Esophagus squamous epithelium (tissue), 5 donors: ENCODE measurements at regions not wholly inside any gene's neighbourhood (a gene's known extent, or its start where the extent isn't known, plus 50 kb on each side); places are given as distances from the start of the nearest gene placed in this dataset.

Experiments used
- DNase-seq: peaks from one replicate; lab custom pipeline; 2025; lab: John Stamatoyannopoulos, UW
- H3K27ac ChIP-seq, 4 donors: fragments of 200-600 bp; sonication (generic); one replicate each; pipeline ENCODE4 v1.5.1; 2016 to 2019; ENCODE audit warnings: mild to moderate bottlenecking in 1 of 4
- H3K27me3 ChIP-seq, 4 donors: fragments of 200-600 bp; sonication (generic); 1 replicate in 3 of 4; 2 replicates in 1 of 4; pipeline versions ENCODE4 v1.5.1 to v1.6.0; 2017 to 2021; ENCODE audit warnings: antibody characterized with exemption in 1 of 4
- H3K36me3 ChIP-seq, 3 donors: fragments of 200-600 bp; sonication (generic); one replicate each; pipeline ENCODE4 v1.5.1; 2016 to 2019
- H3K4me1 ChIP-seq, 3 donors: fragments of 200-600 bp; sonication (generic); one replicate each; pipeline ENCODE4 v1.5.1; 2017 to 2019
- H3K4me3 ChIP-seq, 4 donors: fragments of 200-600 bp; sonication (generic); 1 replicate in 3 of 4; 2 replicates in 1 of 4; pipeline ENCODE4 v1.5.1; 2016 to 2019; ENCODE audit warnings: mild to moderate bottlenecking in 2 of 4, moderate library complexity in 1 of 4
- H3K9me3 ChIP-seq, 3 donors: fragments of 200-600 bp; sonication (generic); one replicate each; pipeline ENCODE4 v1.5.1; 2016 to 2019
- POLR2A ChIP-seq, 4 donors: fragments of 450-650 bp; IDR thresholded peaks; one replicate each; pipeline ENCODE4 v1.6.1; 2017; ENCODE audit warnings: antibody characterized with exemption in 4 of 4, mild to moderate bottlenecking in 4 of 4, moderate library complexity in 3 of 4
- WGBS, 2 donors: methylation state at CpG; one replicate each; pipeline ENCODE4 v1.1.5; 2018; 5-methylcytosine and 5-hydroxymethylcytosine counted together
- intact Hi-C: fragments of 100-400 bp; cut with DNase I; formaldehyde crosslinking; loops from one replicate; pipeline ENCODE4 v1.15.0; 2022
- TF ChIP-seq, protein P1 (sequence below), 6 experiments: fragments of 450-650 bp in 4 of 6; fragments of 200-600 bp in 2 of 6; sonication (generic) in 2 of 6; IDR thresholded peaks; one replicate each; pipeline ENCODE4 v1.5.1; 2016 to 2019; ENCODE audit warnings: antibody characterized with exemption in 6 of 6, mild to moderate bottlenecking in 4 of 6, moderate library complexity in 4 of 6
- donor health status: DM: yes; HTN: yes; CAD: no.

DNA sequence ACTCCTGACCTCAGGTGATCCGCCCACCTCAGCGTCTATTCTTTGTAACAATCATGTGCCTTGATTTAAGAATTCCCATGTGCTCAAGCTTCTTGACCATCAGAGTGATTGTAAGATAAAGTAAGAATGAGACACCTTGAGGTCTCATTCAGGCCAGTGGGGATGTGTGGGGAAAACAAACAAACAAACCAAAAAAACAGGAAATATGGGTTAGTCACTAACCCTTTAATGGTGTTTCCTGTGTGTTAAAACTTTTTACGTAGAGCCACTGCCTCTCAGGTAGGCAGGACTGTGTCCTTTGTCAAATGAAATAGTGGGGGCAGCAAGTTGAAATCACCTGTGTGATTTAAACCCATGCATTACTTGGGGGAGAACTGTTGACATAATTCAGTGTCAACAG lies 91.5 kb upstream of the DHRSX start:
- no peaks in the 10 kb centered on the region for H3K27me3 ChIP-seq
- intact Hi-C loops = loop anchor here (5.0 to 10.0 kb wide), 2 partner anchors 77 to 940 kb away; no protein-coding TSS in a partner anchor
- no peaks in the 10 kb centered on the region for H3K9me3 ChIP-seq
- no peaks in the 10 kb centered on the region for H3K36me3 ChIP-seq
- 37 to 50% methylated on average over 2 to 3 of the region's 3 CpGs for WGBS, 2 donors
- TF ChIP-seq POLR2A (IDR thresholded peaks at IDR 0.05) = no peak
- TF ChIP-seq, protein P1, sequence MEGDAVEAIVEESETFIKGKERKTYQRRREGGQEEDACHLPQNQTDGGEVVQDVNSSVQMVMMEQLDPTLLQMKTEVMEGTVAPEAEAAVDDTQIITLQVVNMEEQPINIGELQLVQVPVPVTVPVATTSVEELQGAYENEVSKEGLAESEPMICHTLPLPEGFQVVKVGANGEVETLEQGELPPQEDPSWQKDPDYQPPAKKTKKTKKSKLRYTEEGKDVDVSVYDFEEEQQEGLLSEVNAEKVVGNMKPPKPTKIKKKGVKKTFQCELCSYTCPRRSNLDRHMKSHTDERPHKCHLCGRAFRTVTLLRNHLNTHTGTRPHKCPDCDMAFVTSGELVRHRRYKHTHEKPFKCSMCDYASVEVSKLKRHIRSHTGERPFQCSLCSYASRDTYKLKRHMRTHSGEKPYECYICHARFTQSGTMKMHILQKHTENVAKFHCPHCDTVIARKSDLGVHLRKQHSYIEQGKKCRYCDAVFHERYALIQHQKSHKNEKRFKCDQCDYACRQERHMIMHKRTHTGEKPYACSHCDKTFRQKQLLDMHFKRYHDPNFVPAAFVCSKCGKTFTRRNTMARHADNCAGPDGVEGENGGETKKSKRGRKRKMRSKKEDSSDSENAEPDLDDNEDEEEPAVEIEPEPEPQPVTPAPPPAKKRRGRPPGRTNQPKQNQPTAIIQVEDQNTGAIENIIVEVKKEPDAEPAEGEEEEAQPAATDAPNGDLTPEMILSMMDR (IDR thresholded peaks at IDR 0.05) = no peak
- H3K27ac ChIP-seq = no peak overlapping the region
- no peak for DNase-seq
- H3K4me3 ChIP-seq = no peak overlapping the region
- peaks cover 0 to 31% (median 0%) of the 10 kb centered on the region in 3 donors for H3K4me1 ChIP-seq

DNA sequence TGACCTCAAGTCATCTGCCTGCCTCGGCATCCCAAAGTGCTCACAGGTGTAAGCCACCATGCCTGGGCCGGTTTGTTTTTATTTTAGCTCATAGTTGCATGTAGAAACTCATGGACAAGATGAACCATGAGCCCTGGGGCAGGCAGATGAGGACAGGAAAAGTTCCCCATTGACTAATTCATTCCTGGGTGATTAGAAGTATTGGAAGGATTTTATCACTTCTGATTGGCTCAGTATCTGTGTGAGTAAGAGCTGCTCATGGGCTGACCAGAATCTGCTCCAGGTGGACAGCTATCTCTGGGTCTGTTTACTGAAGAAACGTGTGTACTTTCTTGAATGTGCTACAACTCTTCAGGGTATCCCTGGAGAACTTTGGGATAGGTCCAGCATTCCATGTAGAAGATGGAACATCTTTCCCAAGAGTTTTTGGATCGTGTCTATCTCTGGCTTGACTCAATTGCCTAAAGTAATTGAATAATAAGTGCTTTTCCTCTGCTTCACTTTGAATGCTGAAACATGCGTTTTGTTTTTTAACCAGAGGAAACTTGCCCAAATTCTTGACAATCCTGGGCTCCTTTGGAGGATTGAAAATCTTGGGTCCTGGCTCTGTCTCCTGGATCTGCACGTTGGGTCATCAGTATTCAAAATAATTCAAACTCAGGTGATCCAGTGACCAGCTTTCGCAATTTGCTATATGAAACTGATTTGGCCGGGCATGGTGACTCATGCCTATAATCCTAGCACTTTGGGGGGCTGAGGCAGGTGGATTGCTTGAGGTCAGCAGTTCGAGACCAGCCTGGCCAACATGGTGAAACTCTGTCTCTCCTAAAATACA lies 88.6 kb upstream of the DHRSX start:
- peaks cover 0 to 22% (median 0%) of the 10 kb centered on the region in 3 donors for H3K4me1 ChIP-seq
- H3K9me3 ChIP-seq = no peaks in the 10 kb centered on the region
- H3K36me3 ChIP-seq = no peaks in the 10 kb centered on the region
- peaks cover 0 to 18% (median 1%) of the 10 kb centered on the region in 4 donors for H3K27me3 ChIP-seq
- 24 to 51% methylated on average over 7 of the region's 9 CpGs for WGBS, 2 donors
- H3K27ac ChIP-seq = no peak overlapping the region
- DNase-seq = no peak
- intact Hi-C loops = loop anchor here (5.0 to 10.0 kb wide), 2 partner anchors 75 to 937 kb away; no protein-coding TSS in a partner anchor
- H3K4me3 ChIP-seq = no peak overlapping the region
- TF ChIP-seq, protein P1 (IDR thresholded peaks at IDR 0.05) = no peak
- no peak for TF ChIP-seq POLR2A (IDR thresholded peaks at IDR 0.05)

- Histone ChIP-seq H3K4me1 (peaks cover 0 to 28% (median 9%) of the 10 kb centered on the region in 3 donors), H3K4me3 (no peak overlapping the region), H3K9me3 (no peaks in the 10 kb centered on the region), H3K27ac (no peak overlapping the region), H3K36me3 (no peaks in the 10 kb centered on the region), H3K27me3 (peaks cover 3 to 32% (median 8%) of the 10 kb centered on the region in 4 donors)
- DNase-seq = no peak
- 89 to 95% methylated on average over 4 of the region's 4 CpGs for WGBS, 2 donors
- TF ChIP-seq POLR2A (IDR thresholded peaks at IDR 0.05) = no peak
- TF ChIP-seq, protein P1 (IDR thresholded peaks at IDR 0.05) = no peak
- intact Hi-C loops = no loop called here
These were observed 87.3 kb upstream of the DHRSX start for GRCh38 chrX:2588049-2588448.

DNA sequence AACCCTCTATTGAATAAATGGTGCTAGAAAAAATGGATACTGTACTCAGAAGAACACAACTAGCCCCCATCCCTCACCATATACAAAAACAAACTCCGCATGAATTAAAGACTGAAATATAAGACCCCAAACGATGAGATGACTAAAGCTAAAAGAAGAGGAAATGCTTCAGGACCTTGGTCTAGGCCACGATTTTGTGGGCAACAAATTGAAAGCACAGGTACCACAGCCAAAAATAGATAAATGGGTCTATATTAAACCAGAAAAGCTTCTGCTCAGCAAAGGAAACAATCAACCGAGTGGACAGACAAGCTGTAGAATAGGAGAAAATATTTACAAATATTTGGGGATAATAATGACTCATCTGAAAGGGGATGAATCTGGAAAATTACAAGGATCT lies 86.4 kb upstream of the DHRSX start:
- Histone ChIP-seq H3K9me3 (no peaks in the 10 kb centered on the region), H3K4me1 (peaks cover 0 to 27% (median 9%) of the 10 kb centered on the region in 3 donors), H3K27ac (no peak overlapping the region), H3K27me3 (peaks cover 3 to 41% (median 14%) of the 10 kb centered on the region in 4 donors), H3K4me3 (no peak overlapping the region), H3K36me3 (no peaks in the 10 kb centered on the region)
- intact Hi-C loops = no loop called here
- TF ChIP-seq, protein P1 (IDR thresholded peaks at IDR 0.05) = no peak
- TF ChIP-seq POLR2A (IDR thresholded peaks at IDR 0.05) = no peak
- DNase-seq = no peak
- WGBS, 2 donors = 66 to 72% methylated on average over 4 of the region's 4 CpGs

- H3K27ac ChIP-seq = no peak overlapping the region
- intact Hi-C loops = no loop called here
- H3K9me3 ChIP-seq = no peaks in the 10 kb centered on the region
- TF ChIP-seq POLR2A (IDR thresholded peaks at IDR 0.05) = no peak
- TF ChIP-seq, protein P1 (IDR thresholded peaks at IDR 0.05) = no peak
- no peaks in the 10 kb centered on the region for H3K36me3 ChIP-seq
- no peak overlapping the region for H3K4me3 ChIP-seq
- 33 to 39% methylated on average over 6 to 8 of the region's 8 CpGs for WGBS, 2 donors
- no peak for DNase-seq
- peaks cover 3 to 59% (median 14%) of the 10 kb centered on the region in 4 donors for H3K27me3 ChIP-seq
- H3K4me1 ChIP-seq = peaks cover 0 to 26% (median 9%) of the 10 kb centered on the region in 3 donors
These were observed 84.3 kb upstream of the DHRSX start for GRCh38 chrX:2585158-2585470.
